HepG2 (cell line): ENCODE measurements at regions not wholly inside any gene's neighbourhood (a gene's known extent, or its start where the extent isn't known, plus 50 kb on each side); places are given as distances from the start of the nearest gene placed in this dataset.

Experiments used
- AGO1 ChIP-seq: fragments of 200-400 bp; formaldehyde crosslinking; IDR thresholded peaks from 2 replicates; pipeline ENCODE4 v1.6.1; 2017; ENCODE audit warnings: mild to moderate bottlenecking, low read depth, low read length, moderate library complexity; ENCODE audit not compliant: poor library complexity, severe bottlenecking
- CREB1 ChIP-seq, 2 experiments: fragments of 450-650 bp in 1 of 2; IDR thresholded peaks; 2 replicates each; pipeline ENCODE4 v1.6.1; 2016 to 2017; ENCODE audit warnings: control low read depth in 1 of 2, mild to moderate bottlenecking in 1 of 2, missing compliant biosample characterization in 1 of 2, missing genetic modification characterization in 1 of 2
- CTCF ChIP-seq: sonication (generic); formaldehyde crosslinking; IDR thresholded peaks from 2 replicates; pipeline ENCODE4 v1.5.0; 2020; ENCODE audit warnings: mild to moderate bottlenecking, missing genetic modification reagents, moderate library complexity
- SP4 ChIP-seq: sonication (generic); formaldehyde crosslinking; IDR thresholded peaks from 2 replicates; pipeline ENCODE4 v1.8.1; 2023; ENCODE audit warnings: mild to moderate bottlenecking, missing genetic modification reagents
- WIZ ChIP-seq: sonication (generic); formaldehyde crosslinking; IDR thresholded peaks from 2 replicates; pipeline ENCODE4 v1.5.1; 2020; ENCODE audit warnings: mild to moderate bottlenecking, missing genetic modification reagents
- ZBTB38 ChIP-seq: sonication (generic); formaldehyde crosslinking; IDR thresholded peaks from 2 replicates; pipeline ENCODE4 v1.5.1; 2020; ENCODE audit warnings: mild to moderate bottlenecking, missing genetic modification reagents
- ZNF609 ChIP-seq: sonication (generic); formaldehyde crosslinking; IDR thresholded peaks from 2 replicates; pipeline ENCODE4 v1.4.0; 2020; ENCODE audit warnings: mild to moderate bottlenecking, missing genetic modification reagents, borderline replicate concordance
- ZNF652 ChIP-seq: IDR thresholded peaks from 2 replicates; pipeline ENCODE4 v1.6.1; 2016; ENCODE audit warnings: low read depth, borderline replicate concordance

- TF ChIP-seq ZNF609 (CRISPR knock-in tag) (no peak), CTCF (CRISPR knock-in tag) (no peak), CREB1 (IDR thresholded peaks at IDR 0.05) (no peak), CREB1 (CRISPR knock-in tag; IDR thresholded peaks at IDR 0.05) (no peak), ZNF652 (CRISPR knock-in tag) (no peak), AGO1 (no peak), ZBTB38 (CRISPR knock-in tag) (no peak), WIZ (CRISPR knock-in tag) (no peak), SP4 (no peak)
Measured at GRCh38 chr12:131511803-131512561, 198.9 kb upstream of the SFSWAP start.
